HG03108 (cell line): ENCODE measurements at regions not wholly inside any gene's neighbourhood (a gene's known extent, or its start where the extent isn't known, plus 50 kb on each side); places are given as distances from the start of the nearest gene placed in this dataset.
"Not testable (repeated sequence)": the region's sequence is repeated elsewhere in the genome, so short reads cannot be mapped to it uniquely, and the experiment has no call there.

Source experiments
- ATAC-seq: cut with Tn5 transposase; IDR thresholded peaks from one replicate; pipeline ENCODE4 v1.9.1; 2021; ENCODE audit warnings: moderate library complexity; ENCODE audit not compliant: unreplicated experiment

DNA sequence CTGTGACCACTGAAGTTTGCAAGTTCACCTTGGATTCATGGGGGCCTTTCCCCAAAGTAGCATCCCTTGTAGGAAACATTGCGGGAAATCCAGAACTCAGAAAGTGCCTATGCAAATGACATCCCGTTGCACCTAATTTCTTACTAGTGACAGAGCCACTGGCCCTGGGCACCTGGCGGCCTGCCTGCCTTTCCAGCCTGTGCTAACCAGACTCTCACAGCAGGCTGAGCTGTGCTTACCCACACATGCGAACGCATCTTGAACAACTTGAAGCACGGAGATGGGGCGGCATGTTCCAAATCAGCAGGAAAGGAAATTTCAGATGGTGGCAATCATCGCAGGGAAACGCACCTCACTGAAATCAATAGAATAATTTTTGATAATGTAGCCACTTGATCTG lies 405.8 kb downstream of the TMEM182 start:
- ATAC-seq, result no peak

DNA sequence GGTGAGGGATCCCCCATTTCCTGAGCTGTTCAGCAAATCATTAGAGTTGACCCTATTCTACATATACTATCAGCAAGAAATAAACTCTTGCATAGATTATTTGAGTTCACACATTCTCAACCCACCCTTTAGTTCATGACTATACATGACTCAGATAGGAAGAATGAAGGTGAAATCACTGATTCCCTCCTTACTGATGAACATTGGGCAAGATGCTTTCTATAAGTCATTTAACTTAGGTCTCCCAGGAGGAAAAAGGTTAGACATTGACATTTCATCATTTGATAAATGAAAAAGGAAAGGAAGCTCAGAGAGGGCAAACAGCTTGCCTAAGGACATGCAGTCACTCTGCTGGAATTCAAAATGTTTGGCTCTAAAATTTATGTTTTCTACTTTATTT lies 408.0 kb downstream of the TMEM182 start:
- ATAC-seq, result no peak

- ATAC-seq, result no peak
Observed at GRCh38 chr2:103172821-103173220, 411.0 kb downstream of the TMEM182 start.

DNA sequence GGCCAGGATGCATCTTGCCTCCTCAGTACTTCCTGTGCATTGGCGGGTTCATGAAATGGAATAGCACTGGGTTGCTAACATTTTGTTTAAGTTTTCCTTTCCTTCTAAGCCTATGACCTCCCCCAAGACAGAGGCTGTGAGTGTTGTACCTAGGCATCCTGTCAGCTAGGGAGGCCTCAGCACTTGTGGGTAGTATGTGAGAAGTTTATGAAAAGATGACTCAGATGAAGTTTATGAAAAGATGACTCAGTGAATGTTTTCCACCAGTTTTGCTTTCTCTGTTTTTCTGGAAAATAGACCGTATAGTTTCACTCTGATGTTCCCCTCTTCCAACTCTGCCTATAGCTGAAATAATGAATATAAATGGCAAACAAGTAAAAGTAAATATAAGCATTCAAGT lies 412.9 kb downstream of the TMEM182 start:
- ATAC-seq, result no peak

- no peak for ATAC-seq
Observed at GRCh38 chr2:103176294-103176915, 414.6 kb downstream of the TMEM182 start.

- no peak for ATAC-seq
Observed at GRCh38 chr2:103179798-103180197, 418.0 kb downstream of the TMEM182 start.

- no peak for ATAC-seq
Observed at GRCh38 chr2:103183061-103183460, 421.2 kb downstream of the TMEM182 start.

GRCh38 chr2:103196802-103197201 lies 435.0 kb downstream of the TMEM182 start:
- no peak for ATAC-seq

- not testable (repeated sequence) for ATAC-seq
Observed at GRCh38 chr2:103200774-103201173, 438.9 kb downstream of the TMEM182 start.

DNA sequence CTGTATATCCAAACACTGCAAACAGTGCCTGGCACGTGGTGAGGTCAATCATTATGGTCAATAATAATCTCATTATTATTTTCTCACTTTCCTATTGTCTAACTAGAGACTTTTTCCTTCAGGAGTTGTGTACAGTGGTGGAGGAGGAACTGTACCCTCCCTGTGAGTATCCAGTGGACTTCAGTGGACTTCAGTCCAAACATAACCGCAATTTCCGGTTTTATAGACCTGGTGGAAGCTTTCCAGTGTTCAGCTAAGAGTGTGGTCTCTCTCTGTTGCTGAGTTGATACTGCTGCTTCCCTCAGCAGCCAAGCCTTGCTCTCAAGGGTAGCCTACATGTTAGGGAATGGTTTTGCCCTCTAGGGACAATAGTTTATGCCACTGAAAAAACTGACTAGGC lies 447.1 kb downstream of the TMEM182 start:
- no peak for ATAC-seq

- ATAC-seq, result no peak
Observed at GRCh38 chr2:103213028-103213542, 451.3 kb downstream of the TMEM182 start.

DNA sequence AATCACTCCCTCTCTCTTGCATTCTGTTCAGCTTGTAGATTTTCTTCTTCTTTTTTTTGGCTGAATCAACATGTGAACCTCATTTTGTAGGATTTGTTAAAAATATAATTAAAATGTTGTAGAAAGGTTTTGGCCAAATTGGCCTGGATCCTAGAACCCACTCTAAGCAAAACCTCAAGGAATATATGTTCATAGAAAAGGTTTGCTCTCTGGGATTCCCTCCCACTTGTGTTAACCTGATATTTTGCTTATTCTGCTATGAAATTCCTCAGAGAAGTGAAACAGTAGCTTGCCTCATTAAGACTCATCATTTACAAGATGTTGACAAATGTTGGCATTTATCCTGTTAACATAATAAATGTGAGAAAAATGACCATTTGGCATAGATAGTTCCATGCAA lies 456.7 kb downstream of the TMEM182 start:
- no peak for ATAC-seq

DNA sequence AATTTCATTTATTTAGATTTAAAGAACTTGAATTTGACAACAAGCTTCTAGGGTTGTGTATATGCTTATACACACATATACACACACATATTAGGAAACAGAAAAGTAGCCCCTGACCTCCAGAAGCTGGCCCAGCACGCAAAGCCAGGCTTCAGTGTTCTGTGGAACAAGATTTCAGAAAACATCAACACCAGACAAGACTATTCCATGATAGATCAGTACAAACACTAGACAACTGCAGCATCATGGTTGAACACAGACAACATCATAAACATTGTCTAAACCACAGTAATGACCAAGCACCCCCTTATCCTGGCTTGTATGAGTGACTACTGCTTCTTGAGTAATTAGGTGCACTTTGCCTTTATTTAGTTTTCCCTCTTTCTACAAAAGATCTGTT lies 457.6 kb downstream of the TMEM182 start:
- ATAC-seq, result no peak

DNA sequence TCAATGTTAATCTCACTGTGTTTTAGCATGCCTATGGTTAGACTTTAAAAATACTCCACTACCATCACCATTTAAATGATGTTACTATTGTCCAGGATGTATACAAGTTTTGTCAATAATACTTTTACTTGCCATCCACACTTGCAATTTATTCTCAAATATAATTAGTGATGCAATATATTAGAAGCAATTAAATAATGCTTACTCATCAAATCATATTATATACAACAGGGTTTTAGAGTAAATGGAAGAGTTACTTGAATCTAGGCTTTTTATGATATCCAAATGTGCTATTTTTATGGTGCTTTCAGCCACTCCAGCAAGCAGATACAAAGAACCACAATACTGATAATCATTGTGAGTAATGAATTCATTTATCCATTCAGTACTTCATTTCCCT lies 461.1 kb downstream of the TMEM182 start:
- ATAC-seq, result no peak

GRCh38 chr2:103230796-103231195 lies 469.0 kb downstream of the TMEM182 start:
- ATAC-seq, result no peak

DNA sequence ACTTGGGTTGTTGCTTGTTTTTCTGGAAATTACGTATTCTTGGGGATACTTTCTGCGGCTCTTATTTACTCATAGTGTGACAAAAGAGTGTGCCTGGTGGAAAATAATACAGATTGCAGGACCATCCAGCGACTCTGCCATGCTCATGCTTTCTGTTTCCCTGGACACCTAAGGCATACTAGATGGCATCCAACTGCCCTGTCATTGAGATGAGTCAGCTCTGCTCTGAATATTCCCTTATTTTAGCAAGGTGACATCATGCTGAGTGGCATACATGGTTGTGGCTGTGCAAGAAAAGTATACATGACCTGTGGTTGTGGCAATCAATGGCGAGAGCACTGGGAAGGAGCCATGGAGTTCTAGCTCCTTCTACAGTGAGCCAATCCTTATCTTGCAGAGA lies 471.0 kb downstream of the TMEM182 start:
- ATAC-seq, result no peak

DNA sequence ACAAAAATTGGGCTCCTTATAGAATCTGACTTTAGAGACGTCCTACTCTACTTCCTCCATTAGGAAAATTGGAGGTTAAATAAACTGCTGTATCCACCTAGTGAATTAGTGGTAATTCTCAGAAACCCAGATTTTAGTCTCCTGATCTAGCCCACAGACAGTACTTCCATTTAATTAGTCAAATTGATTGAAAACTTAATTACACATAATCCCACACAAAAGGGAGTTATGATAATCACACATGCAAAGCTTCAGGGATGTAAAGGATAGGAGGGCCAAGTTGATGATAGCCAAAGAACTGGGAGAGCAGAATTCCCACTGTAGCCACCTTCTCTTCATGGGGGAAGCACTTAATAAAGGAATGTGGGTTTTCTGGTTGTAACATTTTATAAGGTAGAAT lies 471.9 kb downstream of the TMEM182 start:
- ATAC-seq, result no peak

DNA sequence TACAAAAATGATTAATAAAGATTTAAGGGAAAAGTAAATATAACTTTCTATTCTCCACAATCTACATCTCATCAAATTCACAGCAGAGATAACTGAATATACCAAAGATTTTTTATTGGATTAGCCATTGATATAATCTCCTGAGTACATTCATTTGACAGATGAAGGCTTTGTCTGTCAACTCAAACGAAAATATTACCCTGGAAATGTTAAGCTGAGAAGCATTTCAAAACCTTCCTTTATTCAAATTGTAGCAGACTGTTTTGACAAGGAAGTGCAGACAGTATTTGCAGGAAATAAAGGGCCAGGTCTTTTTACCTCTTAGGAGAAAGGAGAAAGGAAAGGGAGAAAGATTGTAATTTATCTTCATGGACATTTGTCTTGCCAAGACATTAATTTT lies 473.5 kb downstream of the TMEM182 start:
- no peak for ATAC-seq

GRCh38 chr2:103249462-103249861 lies 487.6 kb downstream of the TMEM182 start:
- no peak for ATAC-seq

DNA sequence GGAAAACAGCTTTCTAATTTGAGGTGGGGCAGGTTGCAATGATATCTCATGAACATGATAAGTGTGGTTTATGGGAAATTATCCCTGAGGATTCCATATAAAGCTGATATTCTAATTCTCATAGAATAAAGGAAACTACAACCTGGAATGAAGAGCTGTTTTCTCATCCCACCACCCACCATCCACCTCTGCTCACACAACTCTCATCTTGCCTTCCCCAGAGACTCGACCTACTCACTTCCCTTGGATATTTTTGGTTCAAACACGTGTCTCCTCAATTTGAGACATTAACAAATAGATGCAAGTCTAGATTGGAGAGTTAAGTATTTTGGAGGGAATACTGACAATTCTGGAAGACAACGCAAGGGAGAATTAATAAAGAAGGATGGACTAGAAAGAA lies 490.9 kb downstream of the TMEM182 start:
- ATAC-seq, result no peak

DNA sequence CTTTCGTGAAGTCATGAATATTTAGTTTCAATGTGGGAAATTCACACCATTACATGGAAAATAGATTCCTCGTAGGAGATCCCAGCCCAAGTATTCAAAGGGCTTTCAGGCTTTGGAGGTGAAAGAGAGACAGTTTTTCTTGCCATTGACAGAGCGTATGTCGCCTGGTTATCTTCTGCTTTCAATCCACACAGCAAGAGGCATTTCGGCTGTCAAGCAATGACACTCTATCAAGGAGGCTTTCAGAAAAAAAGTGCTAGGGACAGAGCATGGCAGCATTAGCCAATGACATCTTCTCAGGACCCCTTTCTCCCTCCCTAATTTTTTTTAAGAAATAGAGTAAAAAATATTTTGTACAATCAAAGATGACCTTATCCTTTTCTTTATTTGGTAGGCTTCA lies 492.8 kb downstream of the TMEM182 start:
- no peak for ATAC-seq

GRCh38 chr2:103264058-103264768 lies 502.4 kb downstream of the TMEM182 start:
- ATAC-seq, result no peak

GRCh38 chr2:103265521-103265920 lies 503.7 kb downstream of the TMEM182 start:
- no peak for ATAC-seq
